Fibroblast of lung (primary cell): ENCODE measurements at regions not wholly inside any gene's neighbourhood (a gene's known extent, or its start where the extent isn't known, plus 50 kb on each side); places are given as distances from the start of the nearest gene placed in this dataset.

Source experiments
- DNase-seq, 2 donors: peaks; one replicate each; pipeline versions ENCODE4 v3.0.0 to v3.0.0-alpha.2; 2010; ENCODE audit warnings: low read depth in 2 of 2
- H2AFZ ChIP-seq: 2 replicates; pipeline ENCODE4 v1.5.1; 2012; ENCODE audit warnings: low read length, control low read depth, inconsistent platforms
- H3K27ac ChIP-seq: 2 replicates; pipeline ENCODE4 v1.5.1; 2011; ENCODE audit warnings: low read length, control low read depth; ENCODE audit not compliant: insufficient read depth
- H3K27me3 ChIP-seq: 2 replicates; pipeline ENCODE4 v1.5.1; 2011; ENCODE audit warnings: mild to moderate bottlenecking, low read length; ENCODE audit not compliant: control insufficient read depth, insufficient read depth
- H3K36me3 ChIP-seq: 2 replicates; pipeline ENCODE4 v1.5.1; 2011; ENCODE audit warnings: low read length; ENCODE audit not compliant: control insufficient read depth, insufficient read depth
- H3K4me1 ChIP-seq: 2 replicates; pipeline ENCODE4 v1.5.1; 2011; ENCODE audit warnings: low read length; ENCODE audit not compliant: control insufficient read depth, insufficient read depth; ENCODE audit errors: extremely low read depth
- H3K4me2 ChIP-seq: 2 replicates; pipeline ENCODE4 v1.5.1; 2011; ENCODE audit warnings: low read length, control low read depth; ENCODE audit not compliant: insufficient read depth; ENCODE audit errors: extremely low read depth
- H3K4me3 ChIP-seq, 4 experiments: fragments of 200-600 bp in 1 of 4; sonication (generic) in 1 of 4; replicated peaks in 1 of 4; 2 replicates each; pipeline ENCODE4 v1.5.1; 2011 to 2016; ENCODE audit warnings: low read length in 4 of 4, low read depth in 3 of 4, mild to moderate bottlenecking in 3 of 4, control low read depth in 2 of 4, inconsistent platforms in 1 of 4, mixed read lengths in 1 of 4; ENCODE audit not compliant: insufficient read depth in 1 of 4; ENCODE audit errors: control extremely low read depth in 1 of 4
- H3K79me2 ChIP-seq: 2 replicates; pipeline ENCODE4 v1.5.1; 2012; ENCODE audit warnings: mild to moderate bottlenecking, low read length, inconsistent platforms; ENCODE audit not compliant: control insufficient read depth, insufficient read depth
- H3K9ac ChIP-seq: 2 replicates; pipeline ENCODE4 v1.5.1; 2011; ENCODE audit warnings: mild to moderate bottlenecking, low read length, control low read depth; ENCODE audit not compliant: insufficient read depth
- H3K9me3 ChIP-seq: 2 replicates; pipeline ENCODE4 v1.5.1; 2012; ENCODE audit warnings: low read depth, low read length; ENCODE audit not compliant: control insufficient read depth, insufficient read depth
- H4K20me1 ChIP-seq: 2 replicates; pipeline ENCODE4 v1.5.1; 2011; ENCODE audit warnings: low read length; ENCODE audit not compliant: control insufficient read depth, insufficient read depth; ENCODE audit errors: extremely low read depth
- CTCF ChIP-seq, 2 donors: IDR thresholded peaks in 1 of 2; conservative IDR thresholded peaks in 1 of 2; 1 replicate in 1 of 2; 2 replicates in 1 of 2; pipeline ENCODE4 v1.5.1; 2011 to 2012; ENCODE audit warnings: low read length in 2 of 2, control low read depth in 1 of 2, inconsistent platforms in 1 of 2, low read depth in 1 of 2, mild to moderate bottlenecking in 1 of 2
- EZH2 ChIP-seq: IDR thresholded peaks from 2 replicates; pipeline ENCODE4 v1.5.1; 2012; ENCODE audit warnings: low read length, control low read depth, mild to moderate bottlenecking; ENCODE audit errors: missing control alignments

DNA sequence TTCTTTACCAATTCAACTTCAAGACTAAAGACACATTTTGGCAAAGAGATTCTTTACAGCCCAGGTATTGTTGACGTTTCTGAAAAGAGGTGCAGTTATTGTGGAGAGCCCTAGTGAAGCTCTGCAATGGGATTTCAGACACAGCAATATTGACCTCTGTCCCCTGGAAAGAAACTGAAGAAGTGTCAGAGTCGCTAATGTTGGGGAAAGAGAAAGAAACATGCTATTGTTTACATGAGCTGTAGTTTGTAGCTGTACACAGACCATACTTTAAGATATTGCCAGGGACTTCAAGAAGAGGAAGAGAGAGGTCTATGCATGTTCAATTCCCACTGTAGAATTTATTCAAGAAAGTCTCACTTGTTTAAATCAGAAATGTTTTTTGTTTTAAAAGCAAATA, 497.3 kb upstream of the BOD1L1 start:
- peaks cover 2% of the 10 kb centered on the region for H3K4me1 ChIP-seq
- TF ChIP-seq CTCF (conservative IDR thresholded peaks at IDR 0.05 in 1 of 2, IDR thresholded peaks at IDR 0.05 in 1 of 2; ENCODE audit: low read depth in 1 of 2, low read length in 2 of 2) (no peak), EZH2 (no peak)
- H3K9me3 ChIP-seq: no peaks in the 10 kb centered on the region
- peak overlapping the region; percentile 7 for H3K4me2 ChIP-seq
- H3K79me2 ChIP-seq: no peaks in the 10 kb centered on the region
- no peaks in the 10 kb centered on the region for H3K36me3 ChIP-seq
- H3K9ac ChIP-seq: no peak overlapping the region
- no peaks in the 10 kb centered on the region for H3K27me3 ChIP-seq
- no peak overlapping the region for H3K4me3 ChIP-seq
- H3K27ac ChIP-seq: no peak overlapping the region
- no peak for DNase-seq
- no peak overlapping the region for H2AFZ ChIP-seq
- H4K20me1 ChIP-seq: no peaks in the 10 kb centered on the region

- TF ChIP-seq EZH2 (no peak), CTCF (conservative IDR thresholded peaks at IDR 0.05 in 1 of 2, IDR thresholded peaks at IDR 0.05 in 1 of 2; ENCODE audit: low read depth in 1 of 2, low read length in 2 of 2) (no peak)
- Histone ChIP-seq H3K4me2 (no peak overlapping the region), H3K27ac (no peak overlapping the region), H3K79me2 (no peaks in the 10 kb centered on the region), H3K27me3 (no peaks in the 10 kb centered on the region), H3K9me3 (no peaks in the 10 kb centered on the region), H4K20me1 (no peaks in the 10 kb centered on the region), H3K4me3 (no peak overlapping the region), H3K36me3 (no peaks in the 10 kb centered on the region), H2AFZ (no peak overlapping the region), H3K4me1 (peaks cover 2% of the 10 kb centered on the region), H3K9ac (no peak overlapping the region)
- DNase-seq: no peak
Measured at GRCh38 chr4:14125375-14126129, 498.0 kb upstream of the BOD1L1 start.

GRCh38 chr4:14130551-14130950, 503.0 kb upstream of the BOD1L1 start:
- TF ChIP-seq EZH2: no peak
- no peak for TF ChIP-seq CTCF (conservative IDR thresholded peaks at IDR 0.05 in 1 of 2, IDR thresholded peaks at IDR 0.05 in 1 of 2; ENCODE audit: low read depth in 1 of 2, low read length in 2 of 2)
- H3K4me3 ChIP-seq: no peak overlapping the region
- no peaks in the 10 kb centered on the region for H3K36me3 ChIP-seq
- H3K4me1 ChIP-seq: peaks cover 2% of the 10 kb centered on the region
- no peaks in the 10 kb centered on the region for H4K20me1 ChIP-seq
- H3K9me3 ChIP-seq: no peaks in the 10 kb centered on the region
- no peak overlapping the region for H3K4me2 ChIP-seq
- no peak overlapping the region for H3K9ac ChIP-seq
- peak in 1 of 2 donors; percentile 27 for DNase-seq
- H2AFZ ChIP-seq: no peak overlapping the region
- no peak overlapping the region for H3K27ac ChIP-seq
- H3K27me3 ChIP-seq: no peaks in the 10 kb centered on the region
- no peaks in the 10 kb centered on the region for H3K79me2 ChIP-seq
